NT2/D1 (cell line): ENCODE measurements at regions not wholly inside any gene's neighbourhood (a gene's known extent, or its start where the extent isn't known, plus 50 kb on each side); places are given as distances from the start of the nearest gene placed in this dataset.
"Not testable (repeated sequence)": the region's sequence is repeated elsewhere in the genome, so short reads cannot be mapped to it uniquely, and the experiment has no call there.

ENCODE experiments used
- SUZ12 ChIP-seq: IDR thresholded peaks from 2 replicates; pipeline ENCODE4 v1.6.1; 2011; ENCODE audit not compliant: insufficient read length, insufficient read depth; ENCODE audit errors: extremely low read depth
- YY1 ChIP-seq: IDR thresholded peaks from 2 replicates; pipeline ENCODE4 v1.6.1; 2011; ENCODE audit not compliant: insufficient read length, insufficient read depth

- not testable (repeated sequence) for TF ChIP-seq SUZ12, YY1
Measured at GRCh38 chr1:199839608-199840007, 187.9 kb upstream of the NR5A2 start.
